ENCODE measurements at regions not wholly inside any gene's neighbourhood (a gene's known extent, or its start where the extent isn't known, plus 50 kb on each side); places are given as distances from the start of the nearest gene placed in this dataset.

GRCh38 chr9:17969232-17969631 lies 390.4 kb downstream of the SH3GL2 start:
- Histone ChIP-seq H3K36me3 (ENCODE audit: control insufficient read depth, insufficient read depth, low read length) (no peaks in the 10 kb centered on the region), H3K9me3 (no peaks in the 10 kb centered on the region), H3K4me3 (ENCODE audit: low read depth, low read length) (no peak overlapping the region), H3K4me1 (no peaks in the 10 kb centered on the region), H3K27me3 (replicated peaks; ENCODE audit: control insufficient read depth, insufficient read depth, low read length) (no peaks in the 10 kb centered on the region)
- Mint-ChIP-seq H3K9me3 (ENCODE audit: unreplicated experiment) (no peaks in the 10 kb centered on the region), H3K27ac (ENCODE audit: unreplicated experiment) (no peak overlapping the region), H3K36me3 (ENCODE audit: insufficient read depth, unreplicated experiment) (no peaks in the 10 kb centered on the region), H3K4me3 (ENCODE audit: unreplicated experiment) (no peak overlapping the region), H3K4me1 (ENCODE audit: low read depth, unreplicated experiment) (no peaks in the 10 kb centered on the region), H3K27me3 (ENCODE audit: insufficient read depth, unreplicated experiment) (no peaks in the 10 kb centered on the region)
- intact Hi-C loops (cut with micrococcal nuclease; ENCODE audit: unreplicated experiment) = no loop called here
- TF ChIP-seq CTCF (IDR thresholded peaks at IDR 0.05; ENCODE audit: insufficient read depth in 1 of 2, low read depth in 1 of 2, low read length in 1 of 2, severe bottlenecking in 1 of 2, unreplicated experiment in 1 of 2) = no peak
- BruUV-seq (replicated peaks) = no TSS peak
- CTCF ChIA-PET = no interaction called here
- DNase-seq = no peak
- POLR2A ChIA-PET = no interaction called here

DNA sequence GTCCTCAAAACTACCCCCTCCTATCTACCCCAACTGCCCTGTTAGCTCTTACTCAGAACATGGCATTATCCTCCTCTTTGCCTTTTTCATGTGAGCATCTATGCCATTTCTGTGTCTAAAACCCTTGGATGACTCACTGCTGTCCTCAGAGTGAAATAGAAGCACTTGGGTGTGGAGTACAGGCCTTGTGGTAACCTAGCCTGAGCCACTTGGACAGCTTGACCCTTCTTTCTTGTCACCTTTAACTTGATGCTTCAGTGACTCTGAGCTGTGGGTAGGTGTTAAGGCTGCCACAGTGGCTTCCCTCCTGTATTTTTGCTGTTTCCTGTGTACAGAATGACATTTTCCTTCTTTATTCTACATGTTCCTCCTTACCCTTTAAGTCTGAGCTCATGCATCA lies 391.4 kb downstream of the SH3GL2 start:
- ChIA-PET POLR2A (no interaction called here), CTCF (no interaction called here)
- no peak overlapping the region for H3K27ac Mint-ChIP-seq (ENCODE audit: unreplicated experiment)

DNA sequence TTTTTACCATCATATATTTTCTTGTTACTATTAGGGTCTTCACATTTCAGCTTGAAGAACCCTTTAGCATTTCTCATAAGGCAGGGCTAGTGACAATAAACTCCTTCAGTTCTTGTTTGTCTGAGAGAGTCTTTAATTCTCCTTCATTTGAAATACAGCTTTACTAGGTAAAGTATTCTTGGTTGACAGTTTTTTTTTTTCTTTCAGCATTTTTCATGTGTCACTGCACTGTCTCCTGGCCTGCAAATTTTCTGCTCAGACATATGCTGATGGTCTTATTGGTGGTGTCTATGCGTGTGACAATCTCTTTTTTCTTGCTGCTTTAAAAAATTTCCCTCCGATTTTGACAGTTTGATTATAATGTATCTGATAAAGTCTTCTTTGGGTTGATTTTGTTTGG lies 399.9 kb downstream of the SH3GL2 start:
- Histone ChIP-seq H3K9me3 (no peaks in the 10 kb centered on the region), H3K4me3 (ENCODE audit: low read depth, low read length) (no peak overlapping the region), H3K27me3 (replicated peaks; ENCODE audit: control insufficient read depth, insufficient read depth, low read length) (no peaks in the 10 kb centered on the region), H3K36me3 (ENCODE audit: control insufficient read depth, insufficient read depth, low read length) (no peaks in the 10 kb centered on the region), H3K4me1 (no peaks in the 10 kb centered on the region)
- intact Hi-C loops (cut with micrococcal nuclease; ENCODE audit: unreplicated experiment) = no loop called here
- ChIA-PET CTCF (no interaction called here), POLR2A (no interaction called here)
- H3K27ac Mint-ChIP-seq (ENCODE audit: unreplicated experiment) = no peak overlapping the region
- no peak for TF ChIP-seq CTCF (IDR thresholded peaks at IDR 0.05; ENCODE audit: insufficient read depth in 1 of 2, low read depth in 1 of 2, low read length in 1 of 2, severe bottlenecking in 1 of 2, unreplicated experiment in 1 of 2)
- no TSS peak for BruUV-seq (replicated peaks)
- no peaks in the 10 kb centered on the region for H3K4me1 Mint-ChIP-seq (ENCODE audit: low read depth, unreplicated experiment)
- H3K9me3 Mint-ChIP-seq (ENCODE audit: unreplicated experiment) = peaks cover 9% of the 10 kb centered on the region
- no peak for DNase-seq
- no peaks in the 10 kb centered on the region for H3K36me3 Mint-ChIP-seq (ENCODE audit: insufficient read depth, unreplicated experiment)
- H3K4me3 Mint-ChIP-seq (ENCODE audit: unreplicated experiment) = no peak overlapping the region
- H3K27me3 Mint-ChIP-seq (ENCODE audit: insufficient read depth, unreplicated experiment) = peaks cover 6% of the 10 kb centered on the region

More for the DNA sequence above, 391.4 kb downstream of the SH3GL2 start:
- Mint-ChIP-seq H3K36me3 (ENCODE audit: insufficient read depth, unreplicated experiment) (no peaks in the 10 kb centered on the region), H3K4me3 (ENCODE audit: unreplicated experiment) (no peak overlapping the region), H3K4me1 (ENCODE audit: low read depth, unreplicated experiment) (no peaks in the 10 kb centered on the region), H3K27me3 (ENCODE audit: insufficient read depth, unreplicated experiment) (no peaks in the 10 kb centered on the region), H3K9me3 (ENCODE audit: unreplicated experiment) (no peaks in the 10 kb centered on the region)
- intact Hi-C loops (cut with micrococcal nuclease; ENCODE audit: unreplicated experiment) = no loop called here
- H3K4me1 ChIP-seq = no peaks in the 10 kb centered on the region
- no peak for TF ChIP-seq CTCF (IDR thresholded peaks at IDR 0.05; ENCODE audit: insufficient read depth in 1 of 2, low read depth in 1 of 2, low read length in 1 of 2, severe bottlenecking in 1 of 2, unreplicated experiment in 1 of 2)
- no TSS peak for BruUV-seq (replicated peaks)
- no peaks in the 10 kb centered on the region for H3K27me3 ChIP-seq (replicated peaks; ENCODE audit: control insufficient read depth, insufficient read depth, low read length)
- no peaks in the 10 kb centered on the region for H3K9me3 ChIP-seq
- DNase-seq = no peak
- no peaks in the 10 kb centered on the region for H3K36me3 ChIP-seq (ENCODE audit: control insufficient read depth, insufficient read depth, low read length)
- H3K4me3 ChIP-seq (ENCODE audit: low read depth, low read length) = no peak overlapping the region
